RWPE1 (cell line): ENCODE measurements at regions not wholly inside any gene's neighbourhood (a gene's known extent, or its start where the extent isn't known, plus 50 kb on each side); places are given as distances from the start of the nearest gene placed in this dataset.

Source experiments
- CTCF ChIA-PET: fragments of 350-600 bp; sonication (Branson Sonifier 250); formaldehyde crosslinking; extraction: SDS; loops from one replicate; lab custom pipeline; 2021; lab: Yijun Ruan, JAX
- POLR2A ChIA-PET: fragments of 400-600 bp; formaldehyde crosslinking; extraction: SDS; loops from one replicate; lab custom pipeline; 2020; ENCODE audit warnings: antibody characterized with exemption; ENCODE audit not compliant: low non-redundant PET; lab: Yijun Ruan, JAX
- DNase-seq: peaks from one replicate; pipeline ENCODE4 v3.0.0; 2012; ENCODE audit warnings: low spot score
- H3K27ac ChIP-seq: fragments of 450-650 bp; 2 replicates; pipeline ENCODE4 v1.5.1; 2017
- CTCF ChIP-seq: fragments of 450-650 bp; conservative IDR thresholded peaks from 2 replicates; pipeline ENCODE4 v1.5.1; 2017; ENCODE audit warnings: low read depth, mild to moderate bottlenecking

GRCh38 chr11:92790926-92791616, 178.4 kb upstream of the MTNR1B start:
- no peak for DNase-seq
- CTCF ChIA-PET, result no interaction called here
- POLR2A ChIA-PET, result no interaction called here
- H3K27ac ChIP-seq, result no peak overlapping the region
- TF ChIP-seq CTCF, result no peak

- no peak overlapping the region for H3K27ac ChIP-seq
- CTCF ChIA-PET, result no interaction called here
- TF ChIP-seq CTCF, result no peak
- DNase-seq, result no peak
- POLR2A ChIA-PET, result no interaction called here
These were observed 177.6 kb upstream of the MTNR1B start for GRCh38 chr11:92791886-92792285.

- H3K27ac ChIP-seq, result no peak overlapping the region
- CTCF ChIA-PET, result no interaction called here
These were observed 176.3 kb upstream of the MTNR1B start for GRCh38 chr11:92793189-92793588.

GRCh38 chr11:92794783-92795182, 174.7 kb upstream of the MTNR1B start:
- TF ChIP-seq CTCF, result no peak
- no peak for DNase-seq
- CTCF ChIA-PET, result no interaction called here
- H3K27ac ChIP-seq, result no peak overlapping the region
- POLR2A ChIA-PET, result no interaction called here

More at GRCh38 chr11:92793189-92793588, 176.3 kb upstream of the MTNR1B start:
- TF ChIP-seq CTCF, result no peak
- no peak for DNase-seq
- POLR2A ChIA-PET, result no interaction called here

GRCh38 chr11:92796744-92797143, 172.7 kb upstream of the MTNR1B start:
- POLR2A ChIA-PET, result no interaction called here
- DNase-seq, result no peak
- TF ChIP-seq CTCF, result no peak
- H3K27ac ChIP-seq, result no peak overlapping the region
- CTCF ChIA-PET, result no interaction called here

- ChIA-PET POLR2A (no interaction called here), CTCF (no interaction called here)
- H3K27ac ChIP-seq, result no peak overlapping the region
These were observed 171.6 kb upstream of the MTNR1B start for GRCh38 chr11:92797874-92798273.

More at GRCh38 chr11:92797874-92798273, 171.6 kb upstream of the MTNR1B start:
- DNase-seq, result no peak
- TF ChIP-seq CTCF, result no peak
